GM12892 (cell line): ENCODE measurements at regions not wholly inside any gene's neighbourhood (a gene's known extent, or its start where the extent isn't known, plus 50 kb on each side); places are given as distances from the start of the nearest gene placed in this dataset.

ENCODE experiments used
- POLR2A ChIP-seq: IDR thresholded peaks from 2 replicates; pipeline ENCODE4 v1.6.1; 2011; ENCODE audit warnings: low read depth, low read length, control low read depth
- TAF1 ChIP-seq: IDR thresholded peaks from 2 replicates; pipeline ENCODE4 v1.6.1; 2011; ENCODE audit warnings: low read depth, mild to moderate bottlenecking, control low read depth, low read length, borderline replicate concordance

DNA sequence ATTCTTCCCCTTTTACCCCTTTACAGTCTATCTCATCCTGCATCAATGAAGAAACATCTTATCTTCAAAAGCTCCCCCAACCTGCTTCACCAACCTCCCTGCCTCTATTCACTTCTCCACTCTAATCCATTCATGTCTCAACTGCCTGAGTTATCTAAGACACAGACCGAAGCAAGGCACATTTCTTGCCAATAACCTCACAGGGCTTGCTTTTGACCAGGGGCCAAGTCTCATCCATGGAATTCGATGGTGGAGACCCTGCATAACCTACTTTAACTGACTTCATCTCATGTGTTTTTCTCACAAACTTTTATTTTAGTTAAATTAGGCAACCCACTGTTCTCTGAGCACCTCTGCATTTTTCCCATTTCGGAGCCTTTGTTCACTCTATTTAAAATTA lies 69.7 kb downstream of the MYCN start:
- TF ChIP-seq POLR2A: no peak
- TF ChIP-seq TAF1: no peak
